ENCODE measurements at regions not wholly inside any gene's neighbourhood (a gene's known extent, or its start where the extent isn't known, plus 50 kb on each side); places are given as distances from the start of the nearest gene placed in this dataset.

GRCh38 chr4:123469245-123469644 lies 72.7 kb downstream of the SPRY1 start:
- TF ChIP-seq CTCF (IDR thresholded peaks at IDR 0.05; ENCODE audit: low read depth, low read length) = no peak
- no peak for DNase-seq
- Histone ChIP-seq H3K9me3 (ENCODE audit: severe bottlenecking) (no peaks in the 10 kb centered on the region), H3K27ac (no peak overlapping the region), H3K4me3 (ENCODE audit: low read depth, low read length) (no peak overlapping the region), H3K27me3 (ENCODE audit: insufficient read depth, low read depth, severe bottlenecking) (no peaks in the 10 kb centered on the region), H3K36me3 (no peaks in the 10 kb centered on the region)

GRCh38 chr4:123469696-123470095 lies 73.1 kb downstream of the SPRY1 start:
- Histone ChIP-seq H3K27ac (no peak overlapping the region), H3K4me3 (ENCODE audit: low read depth, low read length) (no peak overlapping the region), H3K36me3 (no peaks in the 10 kb centered on the region), H3K27me3 (ENCODE audit: insufficient read depth, low read depth, severe bottlenecking) (no peaks in the 10 kb centered on the region), H3K9me3 (ENCODE audit: severe bottlenecking) (no peaks in the 10 kb centered on the region)
- DNase-seq = no peak
- no peak for TF ChIP-seq CTCF (IDR thresholded peaks at IDR 0.05; ENCODE audit: low read depth, low read length)

GRCh38 chr4:123470640-123471039 lies 74.0 kb downstream of the SPRY1 start:
- TF ChIP-seq CTCF (IDR thresholded peaks at IDR 0.05; ENCODE audit: low read depth, low read length) = no peak
- Histone ChIP-seq H3K27me3 (ENCODE audit: insufficient read depth, low read depth, severe bottlenecking) (no peaks in the 10 kb centered on the region), H3K36me3 (no peaks in the 10 kb centered on the region), H3K4me3 (ENCODE audit: low read depth, low read length) (no peak overlapping the region), H3K27ac (no peak overlapping the region), H3K9me3 (ENCODE audit: severe bottlenecking) (no peaks in the 10 kb centered on the region)
- DNase-seq = no peak

GRCh38 chr4:123471655-123472369 lies 75.2 kb downstream of the SPRY1 start:
- no peak overlapping the region for H3K4me3 ChIP-seq (ENCODE audit: low read depth, low read length)
- TF ChIP-seq CTCF (IDR thresholded peaks at IDR 0.05; ENCODE audit: low read depth, low read length) = no peak
- no peaks in the 10 kb centered on the region for H3K27me3 ChIP-seq (ENCODE audit: insufficient read depth, low read depth, severe bottlenecking)
- H3K36me3 ChIP-seq = no peaks in the 10 kb centered on the region
- DNase-seq = no peak
- H3K27ac ChIP-seq = no peak overlapping the region
- H3K9me3 ChIP-seq (ENCODE audit: severe bottlenecking) = no peaks in the 10 kb centered on the region

- H3K27me3 ChIP-seq (ENCODE audit: insufficient read depth, low read depth, severe bottlenecking) = no peaks in the 10 kb centered on the region
- no peak for TF ChIP-seq CTCF (IDR thresholded peaks at IDR 0.05; ENCODE audit: low read depth, low read length)
- H3K36me3 ChIP-seq = no peaks in the 10 kb centered on the region
- no peak overlapping the region for H3K4me3 ChIP-seq (ENCODE audit: low read depth, low read length)
- H3K9me3 ChIP-seq (ENCODE audit: severe bottlenecking) = no peaks in the 10 kb centered on the region
- no peak for DNase-seq
- no peak overlapping the region for H3K27ac ChIP-seq
Observed at GRCh38 chr4:123474817-123475216, 78.2 kb downstream of the SPRY1 start.

GRCh38 chr4:123476089-123476488 lies 79.5 kb downstream of the SPRY1 start:
- H3K27me3 ChIP-seq (ENCODE audit: insufficient read depth, low read depth, severe bottlenecking) = no peaks in the 10 kb centered on the region
- H3K9me3 ChIP-seq (ENCODE audit: severe bottlenecking) = no peaks in the 10 kb centered on the region
- TF ChIP-seq CTCF (IDR thresholded peaks at IDR 0.05; ENCODE audit: low read depth, low read length) = no peak
- no peaks in the 10 kb centered on the region for H3K36me3 ChIP-seq
- no peak overlapping the region for H3K27ac ChIP-seq
- H3K4me3 ChIP-seq (ENCODE audit: low read depth, low read length) = no peak overlapping the region
- no peak for DNase-seq
